Panc1 (cell line): ENCODE measurements at regions not wholly inside any gene's neighbourhood (a gene's known extent, or its start where the extent isn't known, plus 50 kb on each side); places are given as distances from the start of the nearest gene placed in this dataset.

Experiments used
- ATAC-seq: fragments of 200-7000 bp; cut with Tn5 transposase; 2 replicates; pipeline ENCODE4 v1.9.1; 2020; ENCODE audit warnings: mild to moderate bottlenecking, moderate library complexity
- BruUV-seq: library from RNA; stranded (reverse); fragments of 400-500 nt; replicated peaks from 2 replicates; lab custom pipeline; 2021; lab: Mats Ljungman, UMichigan
- CTCF ChIA-PET: fragments of 300-600 bp; sonication (Branson Sonifier 250); formaldehyde crosslinking; loops from one replicate; lab custom pipeline; 2022; ENCODE audit warnings: antibody characterized with exemption; lab: Charles Lee
- POLR2A ChIA-PET: fragments of 300-600 bp; sonication (Branson Sonifier 250); formaldehyde crosslinking; loops from one replicate; lab custom pipeline; 2022; ENCODE audit warnings: antibody characterized with exemption; lab: Charles Lee
- DNase-seq: peaks from one replicate; pipeline ENCODE4 v3.0.0-alpha.2; 2010; ENCODE audit warnings: low read depth, low spot score
- H3K27ac ChIP-seq: 2 replicates; pipeline ENCODE4 v1.5.1; 2011; ENCODE audit warnings: mild to moderate bottlenecking, low read length, inconsistent platforms
- H3K27me3 ChIP-seq: fragments of 200-500 bp; sonication (Bioruptor generic); 2 replicates; pipeline ENCODE4 v1.6.0; 2014; ENCODE audit warnings: low read length, inconsistent platforms; ENCODE audit not compliant: control insufficient read depth, insufficient read depth
- H3K36me3 ChIP-seq: fragments of 200-500 bp; sonication (Bioruptor generic); 2 replicates; pipeline ENCODE4 v1.5.1; 2014; ENCODE audit warnings: inconsistent platforms, mild to moderate bottlenecking, low read length, moderate library complexity; ENCODE audit not compliant: control insufficient read depth, insufficient read depth
- H3K4me1 ChIP-seq: 2 replicates; pipeline ENCODE4 v1.5.1; 2011; ENCODE audit warnings: inconsistent platforms, mild to moderate bottlenecking, low read length, moderate library complexity; ENCODE audit not compliant: control insufficient read depth, insufficient read depth
- H3K4me3 ChIP-seq, 2 experiments: 2 replicates each; pipeline ENCODE4 v1.5.1; 2011 to 2012; ENCODE audit warnings: low read depth in 2 of 2, low read length in 2 of 2, mild to moderate bottlenecking in 2 of 2, inconsistent platforms in 1 of 2, moderate library complexity in 1 of 2
- H3K9me3 ChIP-seq: fragments of 200-500 bp; sonication (Bioruptor generic); 2 replicates; pipeline ENCODE4 v1.5.1; 2014; ENCODE audit warnings: low read depth, mild to moderate bottlenecking, inconsistent platforms, low read length, moderate library complexity; ENCODE audit not compliant: control insufficient read depth, insufficient read depth
- CTCF ChIP-seq: fragments of 450-650 bp; IDR thresholded peaks from 2 replicates; pipeline ENCODE4 v1.5.1; 2017; ENCODE audit warnings: mild to moderate bottlenecking
- POLR2AphosphoS5 ChIP-seq: IDR thresholded peaks from 2 replicates; pipeline ENCODE4 v1.6.1; 2012; ENCODE audit warnings: mild to moderate bottlenecking, low read depth, low read length, moderate library complexity
- REST ChIP-seq, 2 experiments: IDR thresholded peaks; 2 replicates each; pipeline ENCODE4 v1.6.1; 2011 to 2012; ENCODE audit warnings: low read depth in 2 of 2, control low read depth in 1 of 2, low read length in 1 of 2, mild to moderate bottlenecking in 1 of 2, moderate library complexity in 1 of 2; ENCODE audit not compliant: insufficient read depth in 1 of 2
- SIN3A ChIP-seq: IDR thresholded peaks from 2 replicates; pipeline ENCODE4 v1.6.1; 2012; ENCODE audit warnings: low read depth, mild to moderate bottlenecking, low read length, moderate library complexity, borderline replicate concordance; ENCODE audit not compliant: insufficient read depth
- TCF7L2 ChIP-seq: IDR thresholded peaks from 2 replicates; pipeline ENCODE4 v1.6.1; 2011; ENCODE audit warnings: mild to moderate bottlenecking, low read depth, low read length, inconsistent platforms
- in situ Hi-C: cut with HindIII; loops from 2 replicates; pipeline ENCODE4 v1.10.0; 2016; ENCODE audit warnings: low sequenced_read_pairs, low pct_unique_long_range_greater_than_20kb
- intact Hi-C: fragments of 100-400 bp; cut with micrococcal nuclease; formaldehyde crosslinking; loops from one replicate; pipeline ENCODE4 v1.10.0; 2022; ENCODE audit not compliant: unreplicated experiment

GRCh38 chr6:156710479-156710878, 66.7 kb upstream of the ARID1B start:
- Histone ChIP-seq H3K27me3 (no peaks in the 10 kb centered on the region), H3K4me1 (no peaks in the 10 kb centered on the region), H3K27ac (no peak overlapping the region), H3K36me3 (no peaks in the 10 kb centered on the region), H3K4me3 (no peak overlapping the region), H3K9me3 (no peaks in the 10 kb centered on the region)
- ATAC-seq = no peak
- TF ChIP-seq CTCF = no peak
- no peak for TF ChIP-seq REST (IDR thresholded peaks at IDR 0.05; ENCODE audit: insufficient read depth in 1 of 2, low read depth in 2 of 2, low read length in 1 of 2)
- no peak for TF ChIP-seq TCF7L2
- no peak for TF ChIP-seq SIN3A
- TF ChIP-seq POLR2AphosphoS5 = no peak
- DNase-seq = no peak
- intact Hi-C loops = no loop called here
- ChIA-PET CTCF (no interaction called here), POLR2A (interaction anchor here (0.5 to 0.6 kb wide), 2 partner anchors 262 to 1095 kb away, joined by 3 read pairs; no protein-coding TSS in a partner anchor)
- no TSS peak for BruUV-seq
- in situ Hi-C loops = no loop called here

GRCh38 chr6:156707818-156708217, 69.4 kb upstream of the ARID1B start:
- Histone ChIP-seq H3K36me3 (no peaks in the 10 kb centered on the region), H3K27me3 (no peaks in the 10 kb centered on the region), H3K4me1 (no peaks in the 10 kb centered on the region), H3K9me3 (no peaks in the 10 kb centered on the region), H3K27ac (no peak overlapping the region), H3K4me3 (no peak overlapping the region)
- DNase-seq (no peak), ATAC-seq (no peak)
- TF ChIP-seq POLR2AphosphoS5 (no peak), TCF7L2 (no peak), SIN3A (no peak), REST (IDR thresholded peaks at IDR 0.05; ENCODE audit: insufficient read depth in 1 of 2, low read depth in 2 of 2, low read length in 1 of 2) (no peak), CTCF (no peak)
- intact Hi-C loops = no loop called here
- in situ Hi-C loops = no loop called here
- ChIA-PET CTCF (no interaction called here), POLR2A (no interaction called here)
- no TSS peak for BruUV-seq
